GM10266 (cell line): ENCODE measurements at regions not wholly inside any gene's neighbourhood (a gene's known extent, or its start where the extent isn't known, plus 50 kb on each side); places are given as distances from the start of the nearest gene placed in this dataset.

Experiments used
- DNase-seq: peaks from one replicate; pipeline ENCODE4 v3.0.0; 2012; ENCODE audit errors: extremely low spot score
- TF ChIP-seq, protein P1 (sequence below): IDR thresholded peaks from 2 replicates; pipeline ENCODE4 v1.5.1; 2012; ENCODE audit warnings: mild to moderate bottlenecking, low read depth; ENCODE audit not compliant: control insufficient read depth, insufficient read depth; ENCODE audit errors: missing control alignments

DNA sequence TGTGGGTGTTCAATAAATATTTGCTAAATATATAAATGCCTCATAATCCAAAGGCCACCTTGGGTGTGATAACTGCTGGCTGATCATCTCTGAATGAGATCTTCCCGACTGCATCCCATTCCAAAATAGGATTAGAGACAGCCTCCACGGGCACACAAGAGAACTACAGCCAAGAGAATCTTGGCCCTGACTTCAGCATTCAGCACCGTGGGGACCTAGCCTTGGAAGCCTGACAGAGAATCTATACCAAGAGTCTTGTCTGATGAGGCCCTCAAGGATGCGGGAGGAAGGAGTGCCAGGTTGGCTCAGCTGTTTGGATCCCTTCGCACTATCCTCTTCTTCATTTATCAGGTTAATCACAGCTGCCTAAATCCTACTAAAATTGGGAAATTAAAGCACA, 85.8 kb downstream of the RBM43 start:
- no peak for DNase-seq
- TF ChIP-seq, protein P1, sequence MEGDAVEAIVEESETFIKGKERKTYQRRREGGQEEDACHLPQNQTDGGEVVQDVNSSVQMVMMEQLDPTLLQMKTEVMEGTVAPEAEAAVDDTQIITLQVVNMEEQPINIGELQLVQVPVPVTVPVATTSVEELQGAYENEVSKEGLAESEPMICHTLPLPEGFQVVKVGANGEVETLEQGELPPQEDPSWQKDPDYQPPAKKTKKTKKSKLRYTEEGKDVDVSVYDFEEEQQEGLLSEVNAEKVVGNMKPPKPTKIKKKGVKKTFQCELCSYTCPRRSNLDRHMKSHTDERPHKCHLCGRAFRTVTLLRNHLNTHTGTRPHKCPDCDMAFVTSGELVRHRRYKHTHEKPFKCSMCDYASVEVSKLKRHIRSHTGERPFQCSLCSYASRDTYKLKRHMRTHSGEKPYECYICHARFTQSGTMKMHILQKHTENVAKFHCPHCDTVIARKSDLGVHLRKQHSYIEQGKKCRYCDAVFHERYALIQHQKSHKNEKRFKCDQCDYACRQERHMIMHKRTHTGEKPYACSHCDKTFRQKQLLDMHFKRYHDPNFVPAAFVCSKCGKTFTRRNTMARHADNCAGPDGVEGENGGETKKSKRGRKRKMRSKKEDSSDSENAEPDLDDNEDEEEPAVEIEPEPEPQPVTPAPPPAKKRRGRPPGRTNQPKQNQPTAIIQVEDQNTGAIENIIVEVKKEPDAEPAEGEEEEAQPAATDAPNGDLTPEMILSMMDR, result no peak

DNA sequence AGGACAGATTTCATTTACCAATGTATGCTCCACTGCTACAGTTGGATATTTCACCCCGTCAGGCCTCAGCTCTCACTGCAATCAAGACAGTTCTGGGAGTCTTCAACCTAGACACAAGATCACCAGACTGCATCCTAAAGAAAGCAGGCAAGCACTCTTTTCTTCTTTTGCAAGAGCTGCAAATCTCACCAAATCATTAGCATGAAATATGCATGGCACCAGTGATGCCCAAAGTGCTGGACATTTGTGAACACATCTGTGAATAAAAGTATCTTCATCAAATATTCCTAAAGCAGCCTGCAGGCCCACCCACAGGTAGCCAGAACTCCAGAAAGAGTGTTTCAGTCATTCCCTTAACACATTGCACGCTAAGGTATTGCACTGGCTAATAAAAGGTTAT, 87.5 kb downstream of the RBM43 start:
- TF ChIP-seq, protein P1, result no peak
- DNase-seq, result no peak

DNA sequence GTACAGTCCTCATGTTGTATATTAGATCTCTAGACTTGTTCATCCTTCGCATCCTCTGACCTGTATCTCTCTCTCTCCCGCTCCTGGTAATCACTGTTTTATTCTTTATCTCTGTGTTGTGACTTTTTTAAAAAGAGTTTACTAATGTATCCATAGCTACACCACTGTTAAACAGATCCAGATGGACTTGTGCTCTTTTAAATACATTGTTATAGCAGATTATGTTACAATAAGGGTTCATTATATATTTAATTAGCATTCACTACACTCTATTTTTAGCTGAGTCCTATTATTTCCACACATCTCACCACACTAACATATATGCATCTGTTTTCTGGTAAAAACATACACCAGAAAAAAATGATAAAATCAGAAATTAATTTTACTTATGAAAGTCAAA, 90.5 kb downstream of the RBM43 start:
- DNase-seq, result no peak
- TF ChIP-seq, protein P1, result no peak

DNA sequence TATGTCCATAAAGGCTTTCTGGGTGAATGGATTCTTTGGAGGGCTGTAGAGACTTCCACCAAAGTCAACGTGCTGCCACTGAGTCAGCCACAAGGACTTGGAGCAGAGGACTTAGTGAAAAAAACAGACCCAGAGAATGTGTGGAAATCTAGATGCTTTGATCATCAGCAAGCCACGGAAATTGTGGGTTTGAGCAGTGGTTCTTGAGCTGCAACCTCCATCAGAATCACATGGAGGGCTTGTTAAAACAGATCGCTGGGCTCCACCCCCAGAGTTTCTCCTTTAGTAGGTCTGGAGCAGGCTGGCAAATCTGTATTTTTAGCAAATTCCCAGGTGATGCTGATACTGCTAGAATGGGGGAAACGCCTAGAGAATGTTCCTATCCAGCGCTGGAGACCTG, 95.3 kb downstream of the RBM43 start:
- no peak for DNase-seq
- TF ChIP-seq, protein P1, result no peak

DNA sequence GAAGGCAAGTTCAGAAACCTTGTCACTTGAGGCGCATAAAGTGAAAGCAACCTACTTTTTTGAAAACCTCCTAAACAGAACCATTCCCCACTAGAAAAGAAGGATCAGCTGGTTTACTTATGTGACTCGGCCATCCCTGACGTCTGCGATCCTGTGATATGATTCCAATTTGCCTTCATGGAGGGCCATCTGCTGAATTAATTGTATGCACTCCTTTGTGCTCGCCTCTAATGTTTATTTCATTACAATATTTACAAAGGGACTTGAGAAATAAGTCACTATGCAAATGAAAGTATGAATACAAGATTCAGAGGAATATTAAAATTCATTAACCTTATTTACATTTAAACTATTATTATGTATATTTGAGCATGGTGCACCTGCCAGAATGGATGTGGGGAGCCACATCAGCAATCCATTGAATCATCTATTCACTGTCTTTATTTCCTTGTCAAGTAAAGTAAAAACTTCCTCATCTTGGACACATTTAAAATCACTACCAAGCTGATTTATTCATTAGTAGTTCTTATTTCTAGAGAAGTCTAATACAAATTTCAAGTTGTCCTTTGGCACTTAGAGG, 96.5 kb downstream of the RBM43 start:
- TF ChIP-seq, protein P1, result no peak
- DNase-seq, result no peak

DNA sequence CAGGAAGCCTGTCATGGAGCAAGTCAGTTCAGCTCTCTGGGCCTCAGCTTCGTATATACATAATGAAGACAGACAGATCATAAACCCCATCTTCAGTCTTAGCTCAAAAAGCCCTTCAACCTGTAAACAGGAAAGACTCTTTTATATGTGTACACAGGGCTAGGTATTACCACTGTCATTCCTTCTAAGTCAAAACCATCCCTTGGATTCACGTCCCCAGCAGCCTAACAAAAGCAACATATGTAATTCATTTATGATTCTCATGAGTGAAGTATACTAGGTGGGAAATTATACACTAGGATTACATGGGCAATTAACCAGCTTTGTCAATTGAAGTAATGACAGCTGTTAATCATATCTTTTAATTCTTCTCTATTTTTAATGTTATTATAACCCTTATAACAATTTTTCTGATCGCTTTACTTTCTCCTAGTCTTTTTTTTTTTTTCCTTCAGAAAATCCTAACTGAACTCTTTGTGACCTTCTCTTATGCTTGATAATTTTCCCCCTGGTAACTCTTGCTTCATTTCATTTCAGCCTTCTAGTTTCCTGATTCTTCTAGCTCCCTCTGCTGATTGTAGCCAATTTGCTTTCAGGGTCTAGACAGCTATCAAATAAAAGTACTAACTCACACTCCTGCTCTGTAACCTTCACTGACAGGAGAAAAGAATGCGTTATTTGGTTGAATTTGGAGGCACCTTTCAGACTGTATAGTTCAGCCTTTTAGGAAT, 99.7 kb downstream of the RBM43 start:
- DNase-seq, result no peak
- TF ChIP-seq, protein P1, result no peak

DNA sequence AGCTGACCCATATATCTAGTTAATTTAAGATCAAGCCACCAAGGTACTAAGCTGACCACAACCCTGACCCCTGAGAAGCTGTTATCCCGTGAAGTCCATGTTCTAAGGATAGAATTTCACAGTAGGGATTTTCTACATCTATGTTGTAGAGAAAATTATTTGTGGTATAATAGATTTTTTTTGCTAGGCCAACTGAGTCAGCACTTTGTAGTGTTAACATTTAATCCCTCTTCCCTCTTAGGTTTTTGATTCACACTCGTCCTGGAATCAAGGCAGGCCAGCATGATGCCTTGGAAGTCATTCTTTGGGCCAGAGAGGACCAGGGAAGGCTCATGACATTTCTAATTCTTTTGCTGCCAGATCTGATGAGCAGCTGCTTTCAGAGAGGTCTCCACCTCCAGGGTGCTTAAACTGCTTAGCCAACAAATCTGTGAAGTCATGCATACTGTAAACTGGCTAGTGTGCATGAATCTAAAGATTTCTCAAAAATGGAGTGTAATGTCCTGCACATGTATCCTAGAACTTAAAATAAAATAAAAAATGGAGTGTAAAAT, 102.5 kb downstream of the RBM43 start:
- no peak for DNase-seq
- TF ChIP-seq, protein P1, result no peak
